HCT116 (cell line): ENCODE measurements at regions not wholly inside any gene's neighbourhood (a gene's known extent, or its start where the extent isn't known, plus 50 kb on each side); places are given as distances from the start of the nearest gene placed in this dataset.

Experiments
- ATAC-seq: fragments of 200-7000 bp; cut with Tn5 transposase; 2 replicates; pipeline ENCODE4 v1.9.1; 2020; ENCODE audit warnings: mild to moderate bottlenecking, moderate library complexity
- BruUV-seq: library from RNA; stranded (reverse); fragments of 400-500 nt; replicated peaks from 2 replicates; lab custom pipeline; 2021; lab: Mats Ljungman, UMichigan
- CTCF ChIA-PET: fragments of 300-600 bp; sonication (Branson Sonifier 250); formaldehyde crosslinking; loops from one replicate; lab custom pipeline; 2021; ENCODE audit warnings: antibody characterized with exemption; lab: Charles Lee
- POLR2A ChIA-PET: fragments of 300-600, 350-600 bp; sonication (Branson Sonifier 250); formaldehyde crosslinking; loops from one replicate; lab custom pipeline; 2021; ENCODE audit warnings: antibody characterized with exemption; lab: Charles Lee
- RAD21 ChIA-PET, 2 experiments: fragments of 300-600 bp; sonication (Branson Sonifier 250); formaldehyde crosslinking; loops; one replicate each; lab custom pipeline; 2023; ENCODE audit warnings: low total read pairs in 2 of 2; ENCODE audit not compliant: uncharacterized antibody in 2 of 2, unreplicated experiment in 2 of 2, low non-redundant PET in 1 of 2; lab: Charles Lee
- DNase-seq: peaks from one replicate; pipeline ENCODE4 v3.0.0-alpha.2; 2010; ENCODE audit warnings: low read depth, low spot score
- H2AFZ ChIP-seq: fragments of 200-600 bp; shearing (Covaris generic), sonication (generic); 2 replicates; pipeline ENCODE4 v1.6.1; 2017; ENCODE audit warnings: low read depth, mixed run types, mixed read lengths, antibody characterized with exemption, low read length; ENCODE audit not compliant: poor library complexity, severe bottlenecking
- H3K27ac ChIP-seq: 2 replicates; pipeline ENCODE4 v1.5.1; 2012; ENCODE audit warnings: low read depth, low read length
- H3K27me3 ChIP-seq: fragments of 200-600 bp; sonication (generic); 2 replicates; pipeline ENCODE4 v1.6.1; 2016; ENCODE audit warnings: mixed run types, low read length, mixed read lengths; ENCODE audit not compliant: insufficient read depth
- H3K36me3 ChIP-seq, 2 experiments: fragments of 200-500 bp in 1 of 2; fragments of 200-600 bp in 1 of 2; sonication (Bioruptor generic) in 1 of 2; sonication (generic) in 1 of 2; 2 replicates each; pipeline versions ENCODE4 v1.5.1 to v1.6.1; 2014 to 2016; ENCODE audit warnings: low read length in 2 of 2, inconsistent platforms in 1 of 2, mixed read lengths in 1 of 2, mixed run types in 1 of 2; ENCODE audit not compliant: insufficient read depth in 2 of 2, control insufficient read depth in 1 of 2
- H3K4me1 ChIP-seq, 2 experiments: fragments of 200-600 bp in 1 of 2; sonication (generic) in 1 of 2; 2 replicates each; pipeline versions ENCODE4 v1.5.1 to v1.6.1; 2012 to 2017; ENCODE audit warnings: low read length in 2 of 2, inconsistent platforms in 1 of 2, mild to moderate bottlenecking in 1 of 2, mixed read lengths in 1 of 2, mixed run types in 1 of 2, moderate library complexity in 1 of 2; ENCODE audit not compliant: insufficient read depth in 2 of 2, control insufficient read depth in 1 of 2
- H3K4me2 ChIP-seq: fragments of 200-600 bp; sonication (generic); 2 replicates; pipeline ENCODE4 v1.6.1; 2017; ENCODE audit warnings: mixed run types, low read length, mixed read lengths
- H3K4me3 ChIP-seq, 2 experiments: fragments of 200-600 bp in 1 of 2; sonication (generic) in 1 of 2; replicated peaks in 1 of 2; 2 replicates each; pipeline ENCODE4 v1.5.1; 2011 to 2016; ENCODE audit warnings: low read length in 2 of 2, control low read depth in 1 of 2, low read depth in 1 of 2, mild to moderate bottlenecking in 1 of 2, mixed read lengths in 1 of 2, mixed run types in 1 of 2
- H3K79me2 ChIP-seq: fragments of 200-600 bp; sonication (generic); 2 replicates; pipeline ENCODE4 v1.6.1; 2017; ENCODE audit warnings: mild to moderate bottlenecking, mixed run types, low read length, moderate library complexity, mixed read lengths; ENCODE audit not compliant: insufficient read depth
- H3K9ac ChIP-seq: fragments of 200-600 bp; sonication (generic); 2 replicates; pipeline ENCODE4 v1.6.1; 2016; ENCODE audit warnings: low read length, mixed read lengths
- H3K9me2 ChIP-seq: fragments of 200-600 bp; sonication (generic), shearing (Covaris generic); 2 replicates; pipeline ENCODE4 v1.6.1; 2017; ENCODE audit warnings: mixed run types, mild to moderate bottlenecking, moderate library complexity; ENCODE audit not compliant: insufficient read depth
- H3K9me3 ChIP-seq, 2 experiments: fragments of 200-500 bp in 1 of 2; fragments of 200-600 bp in 1 of 2; sonication (Bioruptor generic) in 1 of 2; sonication (generic) in 1 of 2; 2 replicates each; pipeline ENCODE4 v1.6.1; 2014 to 2017; ENCODE audit warnings: low read length in 2 of 2, mixed read lengths in 2 of 2, inconsistent platforms in 1 of 2, low read depth in 1 of 2, mild to moderate bottlenecking in 1 of 2, mixed run types in 1 of 2, moderate library complexity in 1 of 2; ENCODE audit not compliant: control insufficient read depth in 1 of 2, insufficient read depth in 1 of 2
- H4K20me1 ChIP-seq: fragments of 200-600 bp; sonication (generic), shearing (Covaris generic); 2 replicates; pipeline ENCODE4 v1.6.1; 2017; ENCODE audit warnings: mixed run types, mild to moderate bottlenecking, moderate library complexity; ENCODE audit not compliant: insufficient read depth
- ATF3 ChIP-seq: IDR thresholded peaks from 2 replicates; pipeline ENCODE4 v1.6.1; 2012
- CBX3 ChIP-seq: IDR thresholded peaks from 2 replicates; pipeline ENCODE4 v1.6.1; 2012; ENCODE audit warnings: low read depth
- CTCF ChIP-seq, 3 experiments: fragments of 200-600 bp in 1 of 3; sonication (generic) in 1 of 3; IDR thresholded peaks in 2 of 3; conservative IDR thresholded peaks in 1 of 3; 2 replicates each; pipeline ENCODE4 v1.5.1; 2012 to 2017; ENCODE audit warnings: low read depth in 2 of 3, low read length in 2 of 3, antibody characterized with exemption in 1 of 3, borderline replicate concordance in 1 of 3, control low read depth in 1 of 3, mild to moderate bottlenecking in 1 of 3, mixed read lengths in 1 of 3, mixed run types in 1 of 3, moderate library complexity in 1 of 3; ENCODE audit not compliant: insufficient read depth in 1 of 3
- EGR1 ChIP-seq: IDR thresholded peaks from 2 replicates; pipeline ENCODE4 v1.6.1; 2012; ENCODE audit warnings: low read depth
- ELF1 ChIP-seq: IDR thresholded peaks from 2 replicates; pipeline ENCODE4 v1.6.1; 2012; ENCODE audit warnings: low read depth, borderline replicate concordance
- EZH2phosphoT487 ChIP-seq: fragments of 200-600 bp; IDR thresholded peaks from 2 replicates; pipeline ENCODE4 v1.6.1; 2018; ENCODE audit warnings: antibody characterized with exemption, borderline replicate concordance
- FOSL1 ChIP-seq: IDR thresholded peaks from 2 replicates; pipeline ENCODE4 v1.6.1; 2012; ENCODE audit warnings: low read depth
- JUND ChIP-seq: IDR thresholded peaks from 2 replicates; pipeline ENCODE4 v1.6.1; 2012
- MAX ChIP-seq: IDR thresholded peaks from 2 replicates; pipeline ENCODE4 v1.6.1; 2012
- POLR2A ChIP-seq: IDR thresholded peaks from 2 replicates; pipeline ENCODE4 v1.7.0; 2011; ENCODE audit warnings: borderline replicate concordance; ENCODE audit not compliant: insufficient read depth, insufficient read length; ENCODE audit errors: extremely low read depth
- RAD21 ChIP-seq: IDR thresholded peaks from 2 replicates; pipeline ENCODE4 v1.6.1; 2012; ENCODE audit warnings: low read depth, mild to moderate bottlenecking
- SIN3A ChIP-seq: IDR thresholded peaks from 2 replicates; pipeline ENCODE4 v1.6.1; 2012; ENCODE audit warnings: low read depth
- SRF ChIP-seq: IDR thresholded peaks from 2 replicates; pipeline ENCODE4 v1.6.1; 2012; ENCODE audit warnings: low read depth
- TCF7L2 ChIP-seq: IDR thresholded peaks from 2 replicates; pipeline ENCODE4 v1.7.0; 2011; ENCODE audit warnings: borderline replicate concordance, inconsistent platforms; ENCODE audit not compliant: insufficient read depth, insufficient read length; ENCODE audit errors: extremely low read depth
- YY1 ChIP-seq: IDR thresholded peaks from 2 replicates; pipeline ENCODE4 v1.6.1; 2011; ENCODE audit warnings: low read length, low read depth, moderate library complexity, mild to moderate bottlenecking; ENCODE audit not compliant: insufficient replicate concordance; ENCODE audit errors: extremely low read depth
- ZBTB33 ChIP-seq: IDR thresholded peaks from 2 replicates; pipeline ENCODE4 v1.6.1; 2011; ENCODE audit warnings: mild to moderate bottlenecking, low read length, moderate library complexity; ENCODE audit not compliant: insufficient replicate concordance; ENCODE audit errors: extremely low read depth
- intact Hi-C: fragments of 100-400 bp; cut with micrococcal nuclease; formaldehyde crosslinking; loops from 2 replicates; pipeline ENCODE4 v1.10.0; 2022
- TF ChIP-seq, protein P1 (sequence below): IDR thresholded peaks from 2 replicates; pipeline ENCODE4 v1.6.1; 2012; ENCODE audit warnings: low read depth

DNA sequence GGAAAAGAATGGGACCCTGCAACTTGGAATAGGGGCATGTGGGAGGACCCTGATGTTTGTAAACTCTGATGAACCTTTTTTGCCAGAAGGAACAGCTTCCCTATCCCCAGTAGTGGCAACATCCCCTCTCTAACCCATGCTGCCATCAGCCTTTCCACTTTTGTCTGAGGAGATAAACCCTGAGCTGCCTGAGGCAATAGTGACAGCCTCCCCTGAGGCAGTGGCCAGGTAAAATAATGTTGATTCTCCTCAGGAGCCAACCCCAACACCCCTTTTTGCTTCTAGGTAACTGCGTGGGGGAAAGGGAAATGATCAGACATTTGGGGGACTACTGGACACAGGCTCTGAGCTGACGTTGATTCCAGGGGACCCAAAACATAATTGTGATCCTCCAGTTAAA, 106.8 kb upstream of the NPAS2 start:
- H3K79me2 ChIP-seq = no peaks in the 10 kb centered on the region
- H3K9ac ChIP-seq = no peak overlapping the region
- POLR2A ChIA-PET = no interaction called here
- H3K36me3 ChIP-seq = no peaks in the 10 kb centered on the region
- no TSS peak for BruUV-seq
- H3K4me2 ChIP-seq = no peak overlapping the region
- H4K20me1 ChIP-seq = no peaks in the 10 kb centered on the region
- TF ChIP-seq YY1 (no peak), CBX3 (no peak), FOSL1 (no peak), ATF3 (no peak), ELF1 (no peak), POLR2A (no peak), MAX (no peak), SIN3A (no peak), TCF7L2 (no peak), EZH2phosphoT487 (no peak), SRF (no peak), RAD21 (no peak), EGR1 (no peak), JUND (no peak), CTCF (IDR thresholded peaks at IDR 0.05 in 2 of 3, conservative IDR thresholded peaks at IDR 0.05 in 1 of 3; ENCODE audit: borderline replicate concordance in 1 of 3, insufficient read depth in 1 of 3, low read depth in 2 of 3, low read length in 2 of 3) (no peak), ZBTB33 (no peak)
- TF ChIP-seq, protein P1, sequence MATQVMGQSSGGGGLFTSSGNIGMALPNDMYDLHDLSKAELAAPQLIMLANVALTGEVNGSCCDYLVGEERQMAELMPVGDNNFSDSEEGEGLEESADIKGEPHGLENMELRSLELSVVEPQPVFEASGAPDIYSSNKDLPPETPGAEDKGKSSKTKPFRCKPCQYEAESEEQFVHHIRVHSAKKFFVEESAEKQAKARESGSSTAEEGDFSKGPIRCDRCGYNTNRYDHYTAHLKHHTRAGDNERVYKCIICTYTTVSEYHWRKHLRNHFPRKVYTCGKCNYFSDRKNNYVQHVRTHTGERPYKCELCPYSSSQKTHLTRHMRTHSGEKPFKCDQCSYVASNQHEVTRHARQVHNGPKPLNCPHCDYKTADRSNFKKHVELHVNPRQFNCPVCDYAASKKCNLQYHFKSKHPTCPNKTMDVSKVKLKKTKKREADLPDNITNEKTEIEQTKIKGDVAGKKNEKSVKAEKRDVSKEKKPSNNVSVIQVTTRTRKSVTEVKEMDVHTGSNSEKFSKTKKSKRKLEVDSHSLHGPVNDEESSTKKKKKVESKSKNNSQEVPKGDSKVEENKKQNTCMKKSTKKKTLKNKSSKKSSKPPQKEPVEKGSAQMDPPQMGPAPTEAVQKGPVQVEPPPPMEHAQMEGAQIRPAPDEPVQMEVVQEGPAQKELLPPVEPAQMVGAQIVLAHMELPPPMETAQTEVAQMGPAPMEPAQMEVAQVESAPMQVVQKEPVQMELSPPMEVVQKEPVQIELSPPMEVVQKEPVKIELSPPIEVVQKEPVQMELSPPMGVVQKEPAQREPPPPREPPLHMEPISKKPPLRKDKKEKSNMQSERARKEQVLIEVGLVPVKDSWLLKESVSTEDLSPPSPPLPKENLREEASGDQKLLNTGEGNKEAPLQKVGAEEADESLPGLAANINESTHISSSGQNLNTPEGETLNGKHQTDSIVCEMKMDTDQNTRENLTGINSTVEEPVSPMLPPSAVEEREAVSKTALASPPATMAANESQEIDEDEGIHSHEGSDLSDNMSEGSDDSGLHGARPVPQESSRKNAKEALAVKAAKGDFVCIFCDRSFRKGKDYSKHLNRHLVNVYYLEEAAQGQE = no peak
- H3K4me3 ChIP-seq = no peak overlapping the region
- CTCF ChIA-PET = no interaction called here
- H3K9me3 ChIP-seq = no peaks in the 10 kb centered on the region
- H3K27ac ChIP-seq = no peak overlapping the region
- DNase-seq (no peak), ATAC-seq (no peak)
- RAD21 ChIA-PET = no interaction called here
- no peak overlapping the region for H2AFZ ChIP-seq
- intact Hi-C loops = no loop called here
- no peaks in the 10 kb centered on the region for H3K4me1 ChIP-seq
- H3K9me2 ChIP-seq = no peaks in the 10 kb centered on the region
- H3K27me3 ChIP-seq = no peaks in the 10 kb centered on the region
